CD14-positive monocyte (primary cell): ENCODE measurements at regions not wholly inside any gene's neighbourhood (a gene's known extent, or its start where the extent isn't known, plus 50 kb on each side); places are given as distances from the start of the nearest gene placed in this dataset.

ENCODE experiments used
- DNase-seq, 3 donors: peaks; one replicate each; pipeline ENCODE4 v3.0.0-alpha.2; 2011 to 2022
- H2AFZ ChIP-seq: 2 replicates; pipeline ENCODE4 v1.6.0; 2012; ENCODE audit warnings: mild to moderate bottlenecking, low read depth, low read length, inconsistent platforms; ENCODE audit not compliant: insufficient read depth, poor library complexity, severe bottlenecking
- H3K27ac ChIP-seq, 2 donors: 1 replicate in 1 of 2; 2 replicates in 1 of 2; pipeline ENCODE4 v1.5.1; 2012 to 2013; ENCODE audit warnings: low read length in 2 of 2, control low read depth in 1 of 2, inconsistent platforms in 1 of 2, low read depth in 1 of 2, mild to moderate bottlenecking in 1 of 2
- H3K27me3 ChIP-seq, 2 donors: one replicate each; pipeline versions ENCODE4 v1.6.0 to v1.6.1; 2011 to 2013; ENCODE audit warnings: low read length in 2 of 2; ENCODE audit not compliant: control insufficient read depth in 2 of 2, insufficient read depth in 2 of 2
- H3K36me3 ChIP-seq, 2 donors: replicated peaks in 1 of 2; 1 replicate in 1 of 2; 2 replicates in 1 of 2; pipeline versions ENCODE4 v1.5.1 to v1.6.1; 2012 to 2013; ENCODE audit warnings: low read length in 2 of 2, control low read depth in 1 of 2, inconsistent platforms in 1 of 2, mild to moderate bottlenecking in 1 of 2; ENCODE audit not compliant: insufficient read depth in 2 of 2, control insufficient read depth in 1 of 2
- H3K4me1 ChIP-seq, 2 donors: 1 replicate in 1 of 2; 2 replicates in 1 of 2; pipeline versions ENCODE4 v1.5.1 to v1.6.1; 2012 to 2013; ENCODE audit warnings: low read length in 2 of 2, control low read depth in 1 of 2, inconsistent platforms in 1 of 2, mild to moderate bottlenecking in 1 of 2, moderate library complexity in 1 of 2; ENCODE audit not compliant: insufficient read depth in 2 of 2, control insufficient read depth in 1 of 2
- H3K4me2 ChIP-seq: replicated peaks from 2 replicates; pipeline ENCODE3; 2012; ENCODE audit warnings: low read length, moderate library complexity, mild to moderate bottlenecking; ENCODE audit not compliant: poor library complexity, severe bottlenecking; ENCODE audit errors: extremely low read depth
- H3K4me3 ChIP-seq, 3 experiments: fragments of 200-600 bp in 1 of 3; sonication (generic) in 1 of 3; replicated peaks in 1 of 3; 1 replicate in 2 of 3; 2 replicates in 1 of 3; pipeline ENCODE4 v1.5.1; 2011 to 2013; ENCODE audit warnings: low read length in 3 of 3, mild to moderate bottlenecking in 3 of 3, control low read depth in 2 of 3, low read depth in 2 of 3, inconsistent platforms in 1 of 3, moderate library complexity in 1 of 3
- H3K79me2 ChIP-seq: 2 replicates; pipeline ENCODE4 v1.6.0; 2012; ENCODE audit warnings: mild to moderate bottlenecking, control low read depth, inconsistent platforms, low read length, moderate library complexity; ENCODE audit not compliant: insufficient read depth
- H3K9ac ChIP-seq: 2 replicates; pipeline ENCODE4 v1.6.0; 2017; ENCODE audit warnings: low read length, mild to moderate bottlenecking; ENCODE audit not compliant: insufficient read depth, poor library complexity, severe bottlenecking
- H3K9me3 ChIP-seq, 2 donors: replicated peaks in 1 of 2; 1 replicate in 1 of 2; 2 replicates in 1 of 2; pipeline versions ENCODE4 v1.5.1 to v1.6.1; 2012 to 2013; ENCODE audit warnings: low read length in 2 of 2, control low read depth in 1 of 2; ENCODE audit not compliant: control insufficient read depth in 1 of 2, insufficient read depth in 1 of 2
- H4K20me1 ChIP-seq: 2 replicates; pipeline ENCODE4 v1.6.0; 2012; ENCODE audit warnings: mild to moderate bottlenecking, low read length, control low read depth, moderate library complexity; ENCODE audit not compliant: insufficient read depth
- H3K27ac Mint-ChIP-seq, 7 donors: one replicate each; pipeline ENCODE4 v1.8.0; 2020; ENCODE audit warnings: mild to moderate bottlenecking in 7 of 7, mixed read lengths in 7 of 7, moderate library complexity in 6 of 7, inconsistent platforms in 2 of 7
- H3K27me3 Mint-ChIP-seq, 3 donors: one replicate each; pipeline ENCODE4 v1.8.0; 2021 to 2022; ENCODE audit warnings: low read depth in 3 of 3, mild to moderate bottlenecking in 3 of 3, mixed read lengths in 3 of 3, moderate library complexity in 3 of 3, inconsistent platforms in 1 of 3
- H3K36me3 Mint-ChIP-seq, 2 donors: one replicate each; pipeline ENCODE4 v1.8.0; 2020; ENCODE audit warnings: mixed read lengths in 2 of 2, inconsistent platforms in 1 of 2, mild to moderate bottlenecking in 1 of 2
- H3K4me1 Mint-ChIP-seq: one replicate; pipeline ENCODE4 v1.8.0; 2020; ENCODE audit warnings: mild to moderate bottlenecking, mixed read lengths
- H3K4me3 Mint-ChIP-seq, 2 donors: one replicate each; pipeline ENCODE4 v1.8.0; 2020; ENCODE audit warnings: mild to moderate bottlenecking in 2 of 2, mixed read lengths in 2 of 2, moderate library complexity in 1 of 2
- H3K9me3 Mint-ChIP-seq, 7 donors: one replicate each; pipeline ENCODE4 v1.8.0; 2020 to 2022; ENCODE audit warnings: mixed read lengths in 7 of 7, mild to moderate bottlenecking in 6 of 7, moderate library complexity in 6 of 7, inconsistent platforms in 2 of 7
- WGBS: methylation state at CpG from one replicate; pipeline ENCODE4 v1.1.5; 2013; ENCODE audit warnings: missing lambda C conversion rate; ENCODE audit not compliant: insufficient coverage; 5-methylcytosine and 5-hydroxymethylcytosine counted together
- intact Hi-C, 2 donors: fragments of 100-400 bp; cut with micrococcal nuclease; formaldehyde crosslinking; loops; one replicate each; pipeline versions ENCODE4 v1.15.0 to v1.15.1; 2023
- TF ChIP-seq, protein P1 (sequence below): fragments of 200-600 bp; IDR thresholded peaks from one replicate; pipeline ENCODE4 v1.8.0; 2022; ENCODE audit warnings: antibody characterized with exemption, mild to moderate bottlenecking

DNA sequence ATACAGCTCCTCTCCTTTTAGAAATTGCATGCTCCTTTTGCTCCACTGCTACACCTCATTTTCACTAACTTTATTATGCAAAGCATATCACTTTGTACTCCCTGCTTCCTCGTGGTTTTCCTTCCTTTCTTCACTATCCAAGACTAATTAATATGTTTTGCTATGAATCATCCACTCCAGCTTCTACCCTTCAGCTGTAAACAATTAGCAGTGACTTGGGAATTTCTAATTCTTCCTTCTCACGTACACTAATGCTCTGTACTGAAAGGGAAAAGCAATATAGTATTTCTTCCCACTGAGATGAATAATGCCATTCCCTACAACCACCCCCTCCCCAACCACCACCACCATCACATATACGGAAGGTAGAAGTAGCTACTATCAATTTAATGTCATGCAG, 1917.0 kb downstream of the MRPL39 start:
- intact Hi-C loops, result no loop called here
- Histone ChIP-seq H3K4me3 (no peak overlapping the region), H2AFZ (no peak overlapping the region), H3K36me3 (no peaks in the 10 kb centered on the region), H3K9me3 (no peaks in the 10 kb centered on the region), H3K4me2 (no peak overlapping the region), H3K27me3 (no peaks in the 10 kb centered on the region), H3K79me2 (no peaks in the 10 kb centered on the region), H3K4me1 (no peaks in the 10 kb centered on the region), H4K20me1 (no peaks in the 10 kb centered on the region), H3K9ac (no peak overlapping the region), H3K27ac (no peak overlapping the region)
- no peak overlapping the region for H3K27ac Mint-ChIP-seq
- H3K27me3 Mint-ChIP-seq, result no peaks in the 10 kb centered on the region
- TF ChIP-seq, protein P1, sequence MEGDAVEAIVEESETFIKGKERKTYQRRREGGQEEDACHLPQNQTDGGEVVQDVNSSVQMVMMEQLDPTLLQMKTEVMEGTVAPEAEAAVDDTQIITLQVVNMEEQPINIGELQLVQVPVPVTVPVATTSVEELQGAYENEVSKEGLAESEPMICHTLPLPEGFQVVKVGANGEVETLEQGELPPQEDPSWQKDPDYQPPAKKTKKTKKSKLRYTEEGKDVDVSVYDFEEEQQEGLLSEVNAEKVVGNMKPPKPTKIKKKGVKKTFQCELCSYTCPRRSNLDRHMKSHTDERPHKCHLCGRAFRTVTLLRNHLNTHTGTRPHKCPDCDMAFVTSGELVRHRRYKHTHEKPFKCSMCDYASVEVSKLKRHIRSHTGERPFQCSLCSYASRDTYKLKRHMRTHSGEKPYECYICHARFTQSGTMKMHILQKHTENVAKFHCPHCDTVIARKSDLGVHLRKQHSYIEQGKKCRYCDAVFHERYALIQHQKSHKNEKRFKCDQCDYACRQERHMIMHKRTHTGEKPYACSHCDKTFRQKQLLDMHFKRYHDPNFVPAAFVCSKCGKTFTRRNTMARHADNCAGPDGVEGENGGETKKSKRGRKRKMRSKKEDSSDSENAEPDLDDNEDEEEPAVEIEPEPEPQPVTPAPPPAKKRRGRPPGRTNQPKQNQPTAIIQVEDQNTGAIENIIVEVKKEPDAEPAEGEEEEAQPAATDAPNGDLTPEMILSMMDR, result no peak
- no peaks in the 10 kb centered on the region for H3K36me3 Mint-ChIP-seq
- no peak for DNase-seq
- no peak overlapping the region for H3K4me3 Mint-ChIP-seq
- WGBS, result no CpG with 5 or more reads among the region's 3 CpGs
- H3K4me1 Mint-ChIP-seq, result no peaks in the 10 kb centered on the region
- peaks cover 0 to 2% (median 0%) of the 10 kb centered on the region in 7 donors for H3K9me3 Mint-ChIP-seq

DNA sequence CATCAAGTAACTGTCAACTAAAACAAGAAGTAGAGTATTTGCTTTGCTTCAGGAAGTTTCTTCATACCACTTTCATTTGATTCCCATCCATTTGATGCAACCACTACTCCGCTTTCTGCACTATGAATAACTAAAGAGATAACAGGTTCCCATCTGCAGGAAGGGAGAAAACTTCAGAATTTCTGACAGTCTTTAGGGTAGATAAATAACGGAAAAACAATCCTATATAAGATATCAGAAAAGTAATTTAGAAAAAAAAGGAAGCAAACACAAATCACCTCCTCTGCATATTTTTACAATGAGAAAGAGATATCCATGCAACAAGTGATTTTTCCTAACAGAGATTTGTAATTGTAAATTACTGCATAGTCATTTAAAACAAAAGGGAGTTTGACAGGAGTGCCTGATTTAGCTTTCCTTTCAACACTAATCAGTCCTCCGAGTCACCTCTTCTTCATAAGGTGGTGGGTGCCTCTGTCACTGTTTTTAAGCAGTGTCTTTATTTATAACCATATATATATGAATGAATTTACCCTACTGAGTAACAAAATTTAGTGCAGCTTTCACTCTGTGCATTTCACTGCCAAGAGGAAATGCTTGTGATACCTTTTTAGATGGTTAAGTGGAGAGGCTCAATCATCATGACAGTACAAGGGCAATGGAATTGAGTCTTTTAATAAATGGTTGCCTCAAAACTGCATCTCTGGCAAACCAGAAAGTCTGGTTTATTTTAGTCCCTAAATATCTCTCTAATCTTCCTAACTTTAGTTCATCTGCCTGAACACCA, 1920.4 kb downstream of the MRPL39 start:
- Histone ChIP-seq H3K27ac (no peak overlapping the region), H3K9ac (no peak overlapping the region), H3K9me3 (no peaks in the 10 kb centered on the region), H3K4me3 (no peak overlapping the region), H3K27me3 (no peaks in the 10 kb centered on the region), H4K20me1 (no peaks in the 10 kb centered on the region), H3K4me2 (no peak overlapping the region), H3K36me3 (no peaks in the 10 kb centered on the region), H2AFZ (no peak overlapping the region), H3K79me2 (no peaks in the 10 kb centered on the region), H3K4me1 (no peaks in the 10 kb centered on the region)
- H3K4me1 Mint-ChIP-seq, result no peaks in the 10 kb centered on the region
- no peaks in the 10 kb centered on the region for H3K36me3 Mint-ChIP-seq
- H3K27me3 Mint-ChIP-seq, result no peaks in the 10 kb centered on the region
- intact Hi-C loops, result no loop called here
- peaks cover 0 to 2% (median 0%) of the 10 kb centered on the region in 7 donors for H3K9me3 Mint-ChIP-seq
- no peak overlapping the region for H3K27ac Mint-ChIP-seq
- no CpG with 5 or more reads among the region's 3 CpGs for WGBS
- H3K4me3 Mint-ChIP-seq, result no peak overlapping the region
- no peak for DNase-seq
- TF ChIP-seq, protein P1, result no peak
